GM18867 (cell line): ENCODE measurements at regions not wholly inside any gene's neighbourhood (a gene's known extent, or its start where the extent isn't known, plus 50 kb on each side); places are given as distances from the start of the nearest gene placed in this dataset.
"Not testable (repeated sequence)": the region's sequence is repeated elsewhere in the genome, so short reads cannot be mapped to it uniquely, and the experiment has no call there.

Source experiments
- ATAC-seq: cut with Tn5 transposase; IDR thresholded peaks from one replicate; pipeline ENCODE4 v1.9.1; 2021; ENCODE audit warnings: mild to moderate bottlenecking, moderate library complexity; ENCODE audit not compliant: unreplicated experiment

DNA sequence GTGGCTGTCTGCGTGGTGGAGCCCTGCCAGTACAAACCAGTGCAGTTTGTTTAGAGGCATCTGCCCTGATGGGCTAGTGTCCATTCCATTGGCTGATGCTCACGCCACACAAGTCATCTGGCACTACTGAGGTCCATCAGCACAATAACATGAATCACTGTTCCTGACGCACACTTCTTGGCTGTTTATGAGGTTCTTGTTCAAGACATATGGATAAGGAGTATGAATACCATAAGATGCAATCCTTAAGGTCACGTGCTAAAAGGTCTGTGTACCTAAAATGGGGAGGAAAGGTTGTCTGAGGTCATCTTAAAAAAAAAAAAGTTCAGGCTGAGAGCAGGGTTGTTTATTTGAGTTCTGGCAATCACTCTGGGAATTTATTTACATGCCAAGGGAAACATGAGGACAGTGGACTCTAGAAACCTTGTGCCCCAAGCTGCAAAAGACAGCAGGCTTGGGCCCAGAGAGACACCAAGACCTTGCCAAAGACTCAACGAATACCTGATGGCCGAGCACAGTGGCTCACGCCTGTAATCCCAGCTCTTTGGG, 54.1 kb upstream of the SHLD1 start:
- no peak for ATAC-seq

DNA sequence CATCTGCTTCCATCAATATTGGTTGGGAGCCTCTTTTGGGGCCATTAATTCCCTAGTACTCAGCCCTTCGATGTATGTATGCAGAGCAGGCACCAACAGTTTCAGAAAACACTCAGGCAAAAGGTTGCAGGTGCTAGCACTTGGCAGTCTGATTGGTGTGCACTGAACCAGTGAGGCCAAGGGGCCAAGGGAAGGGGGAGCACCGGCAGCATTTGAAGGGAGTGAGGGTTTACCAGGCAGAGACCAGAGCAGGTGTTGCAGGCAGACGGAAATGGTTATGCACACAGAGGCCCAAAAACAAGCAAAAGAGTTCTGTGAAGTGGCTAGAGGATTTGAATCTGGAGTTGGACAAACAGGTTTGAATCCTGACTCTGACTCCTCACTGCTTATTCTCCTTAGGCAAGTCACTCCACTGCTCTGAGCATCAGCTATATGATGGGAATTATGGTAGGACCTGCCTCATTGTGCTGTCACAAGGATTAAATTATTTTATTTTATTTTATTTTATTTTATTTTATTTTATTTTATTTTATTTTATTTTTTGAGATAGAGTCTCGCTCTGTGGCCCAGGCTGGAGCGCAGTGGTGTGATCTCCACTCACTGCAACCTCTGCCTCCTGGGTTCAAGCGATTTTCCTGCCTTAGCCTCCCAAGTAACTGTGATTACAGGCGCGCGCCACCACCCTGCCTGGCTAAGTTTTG, 58.1 kb upstream of the SHLD1 start:
- peak; percentile 98 for ATAC-seq

DNA sequence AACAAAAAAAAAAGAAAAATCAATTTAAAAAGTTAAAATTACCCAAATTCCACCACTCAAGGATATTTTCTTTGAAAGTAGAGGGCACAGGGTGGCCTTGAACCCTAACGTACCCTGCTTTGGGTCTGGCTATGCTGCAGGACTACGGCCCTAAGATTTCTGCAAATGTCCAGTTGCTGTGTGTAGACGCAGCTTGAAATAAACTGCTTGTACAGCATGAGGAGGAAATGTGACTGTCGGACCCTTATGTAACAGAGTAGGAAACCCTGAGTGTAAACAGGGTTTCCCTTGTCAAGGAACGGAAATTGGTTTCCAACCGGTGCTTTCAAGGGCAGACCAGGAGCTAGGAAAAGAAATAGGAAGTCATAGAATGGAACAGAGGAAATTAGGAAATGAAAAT, 60.7 kb upstream of the SHLD1 start:
- no peak for ATAC-seq

DNA sequence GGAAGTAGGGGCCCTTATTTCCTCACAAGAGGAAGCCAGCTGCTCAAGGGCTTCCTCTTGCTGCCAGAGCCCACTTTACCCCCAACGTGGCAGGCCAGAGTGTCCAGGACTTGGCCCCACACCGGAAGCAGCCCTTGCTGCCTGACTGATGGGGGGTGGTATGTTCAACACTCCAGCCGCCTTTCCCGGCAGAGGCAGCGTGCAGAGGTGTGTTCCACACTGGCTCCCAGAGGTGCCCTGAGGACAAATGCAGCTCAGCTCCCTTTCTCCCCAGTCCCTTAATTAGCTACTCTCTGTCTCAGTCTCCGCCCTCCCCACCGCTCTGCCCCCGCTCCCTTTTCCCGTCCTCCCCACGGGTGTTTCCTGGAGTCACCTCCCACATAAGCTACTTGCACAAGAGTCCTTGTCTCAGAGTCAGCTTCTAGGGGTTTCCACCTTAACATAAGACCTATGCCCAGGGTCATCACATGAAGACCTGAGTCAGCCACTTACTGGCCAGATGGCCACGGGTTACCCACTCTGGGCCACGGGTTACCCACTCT, 61.7 kb upstream of the SHLD1 start:
- no peak for ATAC-seq

DNA sequence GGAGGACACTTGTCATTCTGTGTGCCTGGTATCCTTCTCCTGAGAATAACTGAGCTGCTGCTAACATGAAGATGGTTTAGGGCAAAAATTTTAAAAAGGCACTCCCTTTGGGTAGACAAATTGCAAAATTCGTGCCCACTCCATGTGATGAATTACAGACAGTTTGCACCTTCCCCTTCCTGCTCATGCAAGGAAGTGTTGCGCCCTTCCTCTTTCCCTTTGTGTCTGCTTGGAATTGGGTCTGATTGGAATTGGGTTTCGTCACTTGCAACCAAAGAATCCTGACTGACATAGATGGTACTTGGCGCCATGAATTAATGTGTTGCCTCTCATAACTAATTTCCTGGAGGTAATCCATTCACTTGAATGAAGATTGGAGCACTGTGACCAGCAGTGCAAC, 62.3 kb upstream of the SHLD1 start:
- no peak for ATAC-seq

DNA sequence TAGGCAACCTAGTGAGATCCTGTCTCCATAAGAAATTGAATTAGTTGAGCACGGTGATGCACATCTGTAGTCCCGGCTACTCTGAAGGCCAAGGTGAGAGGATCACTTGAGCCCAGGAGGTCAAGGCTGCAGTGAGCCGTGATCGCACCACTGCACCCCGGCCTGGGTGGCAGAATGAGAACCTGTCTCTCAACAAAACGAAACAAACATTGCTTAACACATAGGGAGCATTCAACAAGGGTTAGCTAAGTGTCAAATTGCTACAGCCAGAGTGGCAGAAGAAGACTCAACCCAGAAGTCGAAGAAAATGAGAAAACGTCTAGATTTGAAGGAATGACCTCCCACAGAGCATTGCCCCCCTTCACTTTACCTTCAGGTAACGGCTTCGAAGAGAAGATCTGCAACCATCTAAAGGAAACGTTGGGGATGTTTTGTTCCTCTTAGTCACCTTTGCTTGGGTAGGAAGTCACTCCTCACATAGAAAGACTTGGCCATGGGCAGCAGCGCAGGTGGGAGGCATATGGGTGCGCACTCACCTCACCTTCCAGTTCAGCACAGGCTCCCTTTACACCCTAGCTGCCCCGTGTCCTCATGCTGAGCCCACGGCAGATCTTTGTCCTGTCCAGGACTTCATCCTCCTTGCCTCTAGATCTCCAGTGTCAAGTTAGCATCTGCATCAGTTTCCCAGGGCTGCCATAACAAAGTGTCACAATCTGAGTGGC, 63.7 kb upstream of the SHLD1 start:
- ATAC-seq: no peak

DNA sequence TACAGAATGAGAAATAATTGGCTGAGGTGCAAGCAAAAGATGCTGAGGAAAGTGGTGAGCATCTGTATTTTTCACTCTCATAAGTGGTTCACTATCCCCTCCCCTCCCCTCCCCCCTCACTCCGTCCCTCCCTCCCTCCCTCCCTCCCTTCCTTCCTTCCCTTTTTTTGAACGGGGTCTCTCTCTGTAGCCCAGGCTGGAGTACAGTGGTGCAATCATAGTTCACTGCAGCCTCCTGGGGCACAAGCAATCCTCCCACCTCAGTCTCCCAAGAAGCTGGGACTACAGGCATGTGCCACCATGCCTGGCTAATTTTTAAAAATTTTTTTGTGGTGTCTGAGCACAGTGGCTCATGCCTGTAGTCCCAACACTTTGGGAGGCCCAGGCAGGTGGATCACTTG, 67.6 kb upstream of the SHLD1 start:
- not testable (repeated sequence) for ATAC-seq

DNA sequence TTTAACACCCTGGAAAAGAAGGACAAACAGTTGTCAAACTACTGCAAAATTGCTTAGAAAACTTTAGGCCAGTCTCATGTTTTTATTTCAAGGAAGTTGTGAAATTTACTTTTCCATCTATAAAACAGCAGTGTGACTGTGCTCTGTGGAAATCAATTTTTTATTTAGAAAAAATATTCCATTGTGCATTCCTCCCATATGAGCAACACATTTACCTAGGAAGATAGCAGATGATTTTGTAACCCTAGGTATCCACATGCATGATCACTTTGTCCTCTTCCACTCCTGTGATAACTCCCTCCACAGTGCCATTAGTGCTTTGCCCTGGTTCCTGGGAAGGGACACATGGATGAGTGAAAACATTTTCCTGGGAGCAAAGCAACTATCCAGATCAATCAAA, 69.4 kb upstream of the GPCPD1 start:
- no peak for ATAC-seq

DNA sequence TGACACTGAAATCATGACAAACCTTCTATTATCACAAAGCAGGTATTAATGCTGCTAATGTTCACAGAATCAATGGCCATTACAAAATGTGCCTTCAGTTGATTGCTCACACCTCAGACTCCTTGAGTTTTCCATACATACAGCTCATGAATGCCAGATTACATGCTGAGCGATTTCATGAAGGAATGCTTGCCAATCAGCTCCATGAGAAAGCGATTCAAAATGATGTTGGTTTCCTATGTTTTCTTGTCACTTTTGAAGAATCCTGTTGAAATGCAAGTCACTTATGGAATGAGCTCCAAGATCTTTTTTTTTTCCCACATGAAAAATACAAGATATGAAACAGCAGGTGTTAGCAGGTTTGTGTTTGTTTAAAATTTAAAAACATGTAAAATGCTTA, 68.0 kb upstream of the GPCPD1 start:
- no peak for ATAC-seq

DNA sequence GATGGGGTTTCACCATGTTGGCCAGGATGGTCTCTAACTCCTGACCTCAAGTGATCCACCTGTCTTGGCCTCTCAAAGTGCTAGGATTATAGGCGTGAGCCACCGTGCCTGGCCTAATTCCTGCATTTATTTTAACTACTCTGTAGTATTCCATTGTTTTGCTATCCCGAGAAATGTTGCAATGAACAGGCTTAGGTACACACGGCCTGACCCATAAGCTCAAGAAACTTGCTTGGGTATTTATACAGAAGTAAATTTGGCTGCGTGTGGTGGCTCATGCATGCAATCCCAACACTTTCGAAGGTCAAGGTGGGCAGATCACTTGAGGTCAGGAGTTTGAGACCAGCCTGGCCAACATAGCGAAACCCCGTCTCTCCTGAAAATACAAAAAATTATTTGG, 67.1 kb upstream of the GPCPD1 start:
- ATAC-seq: not testable (repeated sequence)

DNA sequence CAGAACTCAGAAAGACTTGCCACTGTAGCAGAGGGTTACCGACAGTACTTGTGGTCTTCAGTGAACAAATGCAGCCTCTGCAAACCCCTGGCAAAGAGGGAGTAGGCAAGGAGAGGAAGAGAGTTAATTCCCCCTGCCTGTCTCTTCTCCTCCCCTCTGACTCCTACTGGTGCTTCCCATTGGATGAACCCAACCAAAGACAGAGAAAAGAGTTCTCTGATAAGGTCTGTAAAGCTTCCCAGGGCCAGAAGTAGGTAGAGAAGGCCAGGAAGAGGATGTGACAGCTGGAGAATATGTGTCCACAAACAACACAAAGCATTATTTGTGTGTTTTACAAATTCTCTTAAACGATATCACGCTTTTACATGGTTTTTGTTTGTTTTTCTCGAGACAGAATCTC, 66.6 kb upstream of the GPCPD1 start:
- no peak for ATAC-seq

DNA sequence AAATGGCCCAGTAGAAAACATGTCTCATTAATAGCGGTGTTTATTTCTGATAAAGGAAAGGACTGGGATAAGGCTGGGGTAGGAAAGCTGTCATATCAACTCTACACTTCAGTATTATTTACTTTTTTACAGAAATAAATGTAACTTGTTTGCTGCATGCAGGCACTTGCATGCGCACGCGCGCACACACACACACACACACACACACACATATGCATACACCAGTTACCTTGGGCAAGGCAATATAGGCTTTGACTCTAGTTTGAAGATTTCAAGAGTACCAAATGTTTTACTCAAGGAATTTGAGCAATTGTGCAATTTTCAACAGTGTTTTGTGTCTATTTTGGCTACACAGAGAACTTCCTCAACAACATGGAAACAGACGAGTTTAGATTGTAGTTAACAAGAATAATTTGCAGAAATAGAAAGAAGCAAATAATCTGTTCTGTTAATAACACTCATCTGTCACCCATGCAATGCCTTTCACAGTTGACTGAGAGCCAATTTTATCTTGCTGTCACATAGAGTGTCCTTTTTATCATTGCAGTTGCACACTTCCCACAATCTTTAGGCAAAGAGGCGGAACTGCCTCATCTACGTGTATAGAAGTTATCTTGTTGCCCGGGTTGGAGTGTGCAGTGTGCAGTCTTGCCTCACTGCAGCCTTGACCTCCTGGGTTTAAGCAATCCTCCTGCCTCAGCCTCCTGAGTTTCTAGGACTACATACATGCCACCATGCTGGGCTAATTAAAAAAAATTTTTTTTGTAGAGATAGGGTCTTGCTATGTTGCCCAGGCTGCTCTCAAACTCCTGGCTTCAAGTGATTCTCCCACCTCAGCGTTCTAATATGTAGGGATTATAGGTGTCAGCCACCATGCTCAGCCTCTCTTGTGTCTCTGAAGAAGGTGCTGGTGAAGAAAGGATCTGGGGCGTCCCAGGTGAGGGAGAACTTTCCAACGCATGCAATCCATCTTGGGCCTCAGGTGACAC, 64.6 kb upstream of the GPCPD1 start:
- no peak for ATAC-seq

DNA sequence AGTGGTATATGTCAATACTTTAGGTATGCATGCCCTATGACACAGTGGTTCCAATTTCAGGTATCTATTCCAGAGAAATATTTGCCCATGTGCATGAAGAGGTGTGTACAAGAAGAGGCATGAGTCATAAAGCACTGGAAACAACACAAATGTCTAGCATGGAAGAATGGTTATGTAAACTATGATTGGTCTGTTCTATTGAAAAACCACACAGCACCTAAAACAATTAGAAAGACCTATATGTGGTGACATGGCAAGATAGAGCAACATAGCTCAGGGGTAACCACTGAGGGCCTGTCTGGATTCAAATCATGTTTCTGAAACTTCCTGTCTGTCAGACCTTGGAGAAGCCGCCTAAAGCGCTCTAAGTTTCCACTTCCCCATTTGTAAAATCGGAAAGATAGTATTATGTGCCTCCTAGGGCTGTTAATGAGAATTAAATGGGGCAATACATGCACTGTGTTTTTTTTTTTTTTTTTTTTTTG, 63.4 kb upstream of the GPCPD1 start:
- ATAC-seq: peak; percentile 89

DNA sequence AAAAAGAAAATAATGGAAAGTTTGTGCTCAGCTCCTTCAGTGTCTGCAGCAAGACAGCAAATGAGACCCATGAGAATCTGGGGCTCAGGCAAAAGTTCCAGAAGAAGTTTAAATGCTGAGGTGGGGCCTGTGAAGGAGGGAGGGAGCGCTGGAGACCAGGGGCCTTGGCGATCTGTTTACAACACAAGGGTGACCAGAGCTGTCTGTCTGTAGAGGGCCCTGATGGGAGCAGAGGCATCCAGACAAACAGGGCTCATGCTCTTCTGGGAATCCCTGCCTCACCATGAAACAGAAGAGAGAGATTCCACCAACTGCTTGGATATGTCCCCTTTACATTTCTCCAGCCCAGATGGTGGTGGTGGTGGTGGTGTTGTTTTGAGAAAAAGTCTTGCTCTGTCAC, 60.1 kb upstream of the GPCPD1 start:
- ATAC-seq: no peak

DNA sequence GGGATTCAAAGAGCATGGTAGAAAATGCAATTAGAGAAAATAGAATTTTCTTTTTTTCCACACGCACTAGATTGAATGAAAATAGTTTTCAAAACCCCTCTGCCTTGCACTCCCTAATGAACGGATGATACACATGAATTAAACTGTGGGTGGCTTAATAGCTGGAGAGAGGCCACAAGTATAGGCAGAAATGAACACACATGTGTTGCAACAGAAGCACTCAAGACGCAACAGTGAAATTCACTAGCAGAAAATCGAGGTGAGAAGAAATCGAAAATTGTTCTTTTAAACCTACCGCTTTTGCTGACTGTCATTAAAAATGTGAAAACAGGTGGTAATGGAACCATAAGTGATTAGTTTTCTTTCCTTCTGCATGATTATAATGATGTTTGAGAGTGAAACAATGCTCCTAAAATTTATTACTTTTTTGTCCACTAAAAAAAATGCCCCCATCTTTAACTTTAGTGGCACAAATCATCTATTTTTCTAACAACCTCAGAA, 59.3 kb upstream of the GPCPD1 start:
- ATAC-seq: no peak

DNA sequence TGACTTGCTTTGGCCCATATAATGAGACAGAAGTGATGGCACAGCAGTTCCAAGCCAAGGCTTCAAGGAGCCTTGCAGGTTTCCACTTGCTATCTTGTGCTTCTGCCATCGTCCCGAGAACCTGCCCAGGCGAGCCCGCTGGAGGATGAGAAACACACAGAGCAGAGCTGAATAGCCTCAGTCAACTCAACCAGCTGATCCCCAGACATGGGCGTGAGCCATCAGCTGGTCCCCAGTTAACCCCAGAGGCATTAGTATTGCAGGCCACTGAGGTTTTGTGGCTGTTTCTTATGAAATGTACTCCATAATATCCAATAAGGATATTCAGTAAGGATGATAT, 57.7 kb upstream of the GPCPD1 start:
- no peak for ATAC-seq

DNA sequence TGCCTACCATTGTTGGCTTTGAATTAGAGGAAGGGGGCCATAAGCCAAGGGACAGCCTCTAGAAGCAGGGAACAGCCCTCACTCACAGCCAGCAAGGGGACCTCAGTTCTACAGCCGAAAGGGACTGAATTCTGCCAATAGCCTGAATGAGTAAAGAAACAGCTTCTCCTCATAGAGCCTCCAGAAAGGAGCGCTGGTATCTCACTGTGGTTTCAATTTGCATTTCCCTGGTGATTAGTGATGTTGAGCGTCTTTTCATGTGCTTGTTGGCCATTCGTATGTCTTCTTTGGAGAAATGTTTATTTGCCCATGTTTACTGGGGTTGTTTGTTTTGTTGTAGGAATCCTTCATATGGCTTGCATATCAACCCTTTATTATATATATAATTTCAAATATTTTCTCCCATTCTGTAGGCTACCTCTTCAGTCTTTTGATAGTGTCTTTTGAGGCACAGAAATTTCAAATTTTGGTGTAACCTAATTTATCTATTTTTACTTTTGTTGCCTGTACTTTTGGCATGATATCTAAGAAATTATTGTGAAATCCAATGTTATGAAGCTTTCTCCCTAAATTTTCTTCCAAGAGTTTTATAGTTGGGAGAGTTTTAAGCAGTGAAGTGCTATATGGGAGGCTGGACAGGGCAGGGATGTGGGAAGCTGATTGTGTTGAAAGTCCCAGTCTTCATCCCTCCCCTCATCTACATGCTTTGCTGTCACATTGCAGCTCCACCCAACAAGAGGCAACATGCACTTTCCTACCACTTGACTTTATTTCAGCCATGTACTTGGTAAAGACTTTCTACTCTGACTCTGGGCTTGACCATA, 57.1 kb upstream of the GPCPD1 start:
- ATAC-seq: no peak

DNA sequence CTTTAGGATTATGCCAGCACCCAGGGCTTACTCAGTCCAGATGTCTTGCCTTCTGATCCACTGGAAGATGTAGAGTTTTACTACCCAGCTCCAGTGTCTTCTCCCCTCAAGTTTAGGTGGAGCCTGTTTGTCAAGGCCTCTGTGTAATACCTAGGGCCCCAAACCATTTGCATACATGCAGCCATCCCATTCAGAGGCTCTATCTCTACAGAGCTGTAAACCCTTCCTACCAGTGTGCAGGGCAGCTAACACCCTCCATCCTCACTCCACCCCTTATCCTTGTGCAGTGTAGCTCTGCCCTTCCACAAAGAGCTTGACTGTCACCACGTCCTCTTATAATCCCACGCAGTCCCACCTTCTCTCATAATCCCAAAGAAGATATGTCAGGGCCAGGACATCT, 54.6 kb upstream of the GPCPD1 start:
- no peak for ATAC-seq

DNA sequence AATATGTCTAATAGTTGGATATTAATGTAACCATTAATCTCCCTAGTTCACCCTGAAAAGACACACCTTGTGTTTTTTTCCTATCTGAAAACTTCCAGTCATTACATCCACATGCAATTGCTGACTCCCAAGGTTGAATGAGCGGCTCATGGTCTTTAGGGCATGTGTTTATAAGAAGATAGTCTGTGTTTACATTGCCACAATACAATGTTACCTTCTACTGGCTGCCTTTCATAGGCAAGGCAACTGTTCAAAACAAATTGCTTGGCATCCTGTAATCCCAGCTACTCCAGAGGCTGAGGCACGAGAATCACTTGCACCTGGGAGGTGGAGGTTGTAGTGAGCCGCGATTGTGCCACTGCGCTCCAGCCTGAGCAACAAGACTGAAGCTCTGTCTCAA, 52.6 kb upstream of the GPCPD1 start:
- no peak for ATAC-seq

DNA sequence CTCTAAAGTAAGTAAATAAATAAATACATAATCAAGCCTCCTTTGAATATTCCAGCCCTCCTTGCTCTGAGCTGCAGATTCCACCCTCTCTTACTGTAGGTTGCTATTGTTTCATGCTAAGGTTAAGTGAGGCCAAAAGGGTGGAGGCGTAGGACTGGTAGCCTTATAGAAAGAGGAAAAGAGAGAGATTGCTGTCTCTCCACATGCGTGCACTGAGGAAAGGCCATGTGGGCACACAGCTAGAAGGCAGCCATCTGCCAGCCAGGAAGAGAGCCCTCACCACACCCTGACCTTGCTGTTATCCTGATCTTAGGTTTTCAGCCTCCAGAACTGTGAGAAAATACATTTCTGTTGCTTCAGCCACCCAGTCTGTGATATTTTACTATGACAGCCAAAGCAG, 52.0 kb upstream of the GPCPD1 start:
- no peak for ATAC-seq
